Astrocyte (in vitro differentiated cells and primary cell): ENCODE measurements at regions not wholly inside any gene's neighbourhood (a gene's known extent, or its start where the extent isn't known, plus 50 kb on each side); places are given as distances from the start of the nearest gene placed in this dataset.

Experiments
- CTCF ChIP-seq: IDR thresholded peaks from 2 replicates; pipeline ENCODE4 v1.5.1; 2011; ENCODE audit warnings: low read depth, mild to moderate bottlenecking, inconsistent platforms, low read length, moderate library complexity; ENCODE audit not compliant: insufficient read depth
- EZH2 ChIP-seq: IDR thresholded peaks from 2 replicates; pipeline ENCODE4 v1.6.1; 2012; ENCODE audit warnings: mild to moderate bottlenecking, low read length, inconsistent platforms; ENCODE audit not compliant: insufficient read depth

- TF ChIP-seq CTCF (no peak), EZH2 (no peak)
These were observed 171.6 kb downstream of the RASEF start for GRCh38 chr9:82891321-82891720.
